ENCODE measurements at regions not wholly inside any gene's neighbourhood (a gene's known extent, or its start where the extent isn't known, plus 50 kb on each side); places are given as distances from the start of the nearest gene placed in this dataset.
"Not testable (repeated sequence)": the region's sequence is repeated elsewhere in the genome, so short reads cannot be mapped to it uniquely, and the experiment has no call there.

- BruUV-seq (replicated peaks) = no TSS peak
- DNase-seq = no peak
- CTCF ChIA-PET = no interaction called here
Measured at GRCh38 chr9:79430619-79431018, 141.1 kb upstream of the TLE4 start.

GRCh38 chr9:79431019-79431679 is 140.6 kb upstream of the TLE4 start:
- intact Hi-C loops (cut with micrococcal nuclease; ENCODE audit: unreplicated experiment) = no loop called here
- Mint-ChIP-seq H3K9me3 (ENCODE audit: low read depth, unreplicated experiment) (peaks cover 5% of the 10 kb centered on the region), H3K4me3 (ENCODE audit: low read depth, unreplicated experiment) (no peak overlapping the region), H3K4me1 (ENCODE audit: low read depth, unreplicated experiment) (no peaks in the 10 kb centered on the region), H3K27ac (ENCODE audit: unreplicated experiment) (no peak overlapping the region), H3K36me3 (ENCODE audit: insufficient read depth, unreplicated experiment) (no peaks in the 10 kb centered on the region), H3K27me3 (ENCODE audit: unreplicated experiment) (no peaks in the 10 kb centered on the region)
- no peak for DNase-seq
- TF ChIP-seq CTCF (IDR thresholded peaks at IDR 0.05; ENCODE audit: unreplicated experiment) = no peak
- BruUV-seq (replicated peaks) = no TSS peak
- CTCF ChIA-PET = no interaction called here

More at GRCh38 chr9:79430619-79431018, 141.1 kb upstream of the TLE4 start:
- no peak for TF ChIP-seq CTCF (IDR thresholded peaks at IDR 0.05; ENCODE audit: unreplicated experiment)
- intact Hi-C loops (cut with micrococcal nuclease; ENCODE audit: unreplicated experiment) = no loop called here
- Mint-ChIP-seq H3K27ac (ENCODE audit: unreplicated experiment) (no peak overlapping the region), H3K9me3 (ENCODE audit: low read depth, unreplicated experiment) (peaks cover 8% of the 10 kb centered on the region), H3K27me3 (ENCODE audit: unreplicated experiment) (no peaks in the 10 kb centered on the region), H3K4me1 (ENCODE audit: low read depth, unreplicated experiment) (no peaks in the 10 kb centered on the region), H3K4me3 (ENCODE audit: low read depth, unreplicated experiment) (no peak overlapping the region), H3K36me3 (ENCODE audit: insufficient read depth, unreplicated experiment) (no peaks in the 10 kb centered on the region)

DNA sequence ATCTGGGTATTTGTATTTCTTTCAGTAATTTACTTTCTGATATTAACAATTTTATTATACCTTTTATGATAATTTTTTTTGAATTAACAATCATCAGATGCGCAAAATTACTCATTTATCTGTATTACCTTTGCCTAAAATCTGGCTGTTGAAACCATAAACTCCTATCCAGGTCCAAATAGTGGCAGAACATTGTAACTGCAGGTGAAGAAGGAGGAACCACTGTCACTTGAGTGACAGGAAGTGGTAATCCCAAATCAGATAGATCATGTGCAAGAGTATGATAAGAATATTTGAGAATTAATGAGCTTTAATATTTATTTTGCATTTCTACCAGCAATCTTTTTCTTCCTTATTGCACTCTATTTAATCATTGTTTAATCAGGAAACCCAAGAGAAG is 139.3 kb upstream of the TLE4 start:
- intact Hi-C loops (cut with micrococcal nuclease; ENCODE audit: unreplicated experiment) = no loop called here
- no peaks in the 10 kb centered on the region for H3K36me3 Mint-ChIP-seq (ENCODE audit: insufficient read depth, unreplicated experiment)

DNA sequence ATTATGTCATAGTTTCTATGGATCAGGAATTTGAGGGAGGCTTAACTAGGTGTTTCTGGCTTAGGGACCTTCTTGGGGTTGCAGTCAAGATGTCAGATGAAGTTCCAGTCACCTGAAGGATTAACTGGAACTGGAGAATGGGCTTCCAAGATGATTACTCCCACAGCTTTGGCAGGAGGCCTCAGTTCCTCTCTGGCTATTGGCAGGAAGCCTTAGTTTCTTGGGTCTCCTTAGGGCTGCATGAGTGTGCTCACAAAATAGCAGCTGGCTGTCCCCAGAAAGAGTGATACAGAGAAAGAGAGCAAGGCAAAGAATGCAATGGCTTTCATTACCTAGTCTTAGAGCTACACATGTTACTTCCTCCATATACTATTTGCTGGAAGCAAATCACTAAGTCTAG is 138.1 kb upstream of the TLE4 start:
- CTCF ChIA-PET = no interaction called here
- DNase-seq = no peak
- intact Hi-C loops (cut with micrococcal nuclease; ENCODE audit: unreplicated experiment) = no loop called here
- no TSS peak for BruUV-seq (replicated peaks)
- TF ChIP-seq CTCF (IDR thresholded peaks at IDR 0.05; ENCODE audit: unreplicated experiment) = no peak
- Mint-ChIP-seq H3K36me3 (ENCODE audit: insufficient read depth, unreplicated experiment) (no peaks in the 10 kb centered on the region), H3K4me3 (ENCODE audit: low read depth, unreplicated experiment) (no peak overlapping the region), H3K9me3 (ENCODE audit: low read depth, unreplicated experiment) (peaks cover 5% of the 10 kb centered on the region), H3K27ac (ENCODE audit: unreplicated experiment) (no peak overlapping the region), H3K27me3 (ENCODE audit: unreplicated experiment) (no peaks in the 10 kb centered on the region), H3K4me1 (ENCODE audit: low read depth, unreplicated experiment) (no peaks in the 10 kb centered on the region)

More for the DNA sequence above, 139.3 kb upstream of the TLE4 start:
- Mint-ChIP-seq H3K4me3 (ENCODE audit: low read depth, unreplicated experiment) (no peak overlapping the region), H3K4me1 (ENCODE audit: low read depth, unreplicated experiment) (no peaks in the 10 kb centered on the region), H3K27ac (ENCODE audit: unreplicated experiment) (no peak overlapping the region), H3K27me3 (ENCODE audit: unreplicated experiment) (no peaks in the 10 kb centered on the region), H3K9me3 (ENCODE audit: low read depth, unreplicated experiment) (peaks cover 5% of the 10 kb centered on the region)
- CTCF ChIA-PET = no interaction called here
- DNase-seq = no peak
- no TSS peak for BruUV-seq (replicated peaks)
- TF ChIP-seq CTCF (IDR thresholded peaks at IDR 0.05; ENCODE audit: unreplicated experiment) = no peak

- H3K36me3 Mint-ChIP-seq (ENCODE audit: insufficient read depth, unreplicated experiment); H3K27ac Mint-ChIP-seq (ENCODE audit: unreplicated experiment); DNase-seq; H3K4me1 Mint-ChIP-seq (ENCODE audit: low read depth, unreplicated experiment); CTCF ChIA-PET; BruUV-seq (replicated peaks); H3K4me3 Mint-ChIP-seq (ENCODE audit: low read depth, unreplicated experiment); H3K27me3 Mint-ChIP-seq (ENCODE audit: unreplicated experiment); intact Hi-C loops (cut with micrococcal nuclease; ENCODE audit: unreplicated experiment); H3K9me3 Mint-ChIP-seq (ENCODE audit: low read depth, unreplicated experiment): not testable (repeated sequence)
Measured at GRCh38 chr9:79439221-79439620, 132.5 kb upstream of the TLE4 start.
